Liver (tissue), 8 donors: ENCODE measurements at regions not wholly inside any gene's neighbourhood (a gene's known extent, or its start where the extent isn't known, plus 50 kb on each side); places are given as distances from the start of the nearest gene placed in this dataset.

Source experiments
- DNase-seq: peaks from one replicate; pipeline ENCODE4 v3.0.0-alpha.2; 2017; ENCODE audit warnings: low spot score
- H3K27ac ChIP-seq, 2 donors: one replicate each; pipeline ENCODE4 v1.7.0; 2013; ENCODE audit warnings: inconsistent platforms in 2 of 2, low read length in 2 of 2, control low read depth in 1 of 2, low read depth in 1 of 2, mild to moderate bottlenecking in 1 of 2
- H3K27me3 ChIP-seq, 4 donors: one replicate each; pipeline versions ENCODE4 v1.6.1 to v1.7.0; 2013; ENCODE audit warnings: low read length in 3 of 4, inconsistent platforms in 1 of 4, mild to moderate bottlenecking in 1 of 4, moderate library complexity in 1 of 4; ENCODE audit not compliant: control insufficient read depth in 4 of 4, insufficient read depth in 4 of 4
- H3K36me3 ChIP-seq, 4 donors: one replicate each; pipeline versions ENCODE4 v1.6.1 to v1.7.0; 2013; ENCODE audit warnings: low read length in 3 of 4, mild to moderate bottlenecking in 3 of 4, low read depth in 1 of 4, moderate library complexity in 1 of 4; ENCODE audit not compliant: control insufficient read depth in 4 of 4, insufficient read depth in 3 of 4
- H3K4me1 ChIP-seq, 4 donors: one replicate each; pipeline versions ENCODE4 v1.6.1 to v1.7.0; 2013; ENCODE audit warnings: low read length in 3 of 4, mild to moderate bottlenecking in 3 of 4, moderate library complexity in 1 of 4; ENCODE audit not compliant: control insufficient read depth in 4 of 4, insufficient read depth in 4 of 4
- H3K4me3 ChIP-seq, 3 donors: one replicate each; pipeline versions ENCODE4 v1.6.1 to v1.7.0; 2013; ENCODE audit warnings: low read length in 3 of 3, control low read depth in 1 of 3, low read depth in 1 of 3, mild to moderate bottlenecking in 1 of 3
- H3K9ac ChIP-seq, 2 donors: one replicate each; pipeline ENCODE4 v1.7.0; 2013; ENCODE audit warnings: low read length in 2 of 2, mild to moderate bottlenecking in 2 of 2, moderate library complexity in 2 of 2, control low read depth in 1 of 2, low read depth in 1 of 2
- H3K9me3 ChIP-seq, 4 donors: one replicate each; pipeline versions ENCODE4 v1.6.1 to v1.7.0; 2013; ENCODE audit warnings: low read length in 3 of 4; ENCODE audit not compliant: control insufficient read depth in 4 of 4
- ATF3 ChIP-seq: IDR thresholded peaks from 2 replicates; pipeline ENCODE4 v1.6.1; 2016; ENCODE audit warnings: antibody characterized with exemption
- CTCF ChIP-seq: fragments of 150-350 bp; IDR thresholded peaks from 2 replicates; pipeline ENCODE4 v1.5.1; 2017; ENCODE audit warnings: improper control_type of control experiment, low read depth, low read length; ENCODE audit not compliant: missing input control
- FOXA2 ChIP-seq: IDR thresholded peaks from 2 replicates; pipeline ENCODE4 v1.6.1; 2016; ENCODE audit warnings: antibody characterized with exemption
- GABPA ChIP-seq, 2 donors: IDR thresholded peaks in 1 of 2; conservative IDR thresholded peaks in 1 of 2; 2 replicates each; pipeline ENCODE4 v1.6.1; 2016; ENCODE audit warnings: antibody characterized with exemption in 2 of 2, mild to moderate bottlenecking in 1 of 2, moderate library complexity in 1 of 2
- HNF4A ChIP-seq, 2 donors: conservative IDR thresholded peaks; 2 replicates each; pipeline ENCODE4 v1.6.1; 2016; ENCODE audit warnings: antibody characterized with exemption in 2 of 2, mild to moderate bottlenecking in 2 of 2
- HNF4G ChIP-seq: IDR thresholded peaks from 2 replicates; pipeline ENCODE4 v1.6.1; 2016; ENCODE audit warnings: antibody characterized with exemption
- JUND ChIP-seq, 2 donors: IDR thresholded peaks; 2 replicates each; pipeline ENCODE4 v1.6.1; 2016; ENCODE audit warnings: antibody characterized with exemption in 2 of 2
- MAX ChIP-seq: IDR thresholded peaks from 2 replicates; pipeline ENCODE4 v1.6.1; 2016; ENCODE audit warnings: antibody characterized with exemption
- NR2F2 ChIP-seq: IDR thresholded peaks from 2 replicates; pipeline ENCODE4 v1.6.1; 2016; ENCODE audit warnings: antibody characterized with exemption
- RAD21 ChIP-seq, 2 donors: IDR thresholded peaks; 2 replicates each; pipeline ENCODE4 v1.6.1; 2016; ENCODE audit warnings: antibody characterized with exemption in 2 of 2, mild to moderate bottlenecking in 2 of 2
- SP1 ChIP-seq: IDR thresholded peaks from 2 replicates; pipeline ENCODE4 v1.6.1; 2018; ENCODE audit warnings: antibody characterized with exemption, mild to moderate bottlenecking
- TAF1 ChIP-seq: conservative IDR thresholded peaks from 2 replicates; pipeline ENCODE4 v1.6.1; 2016; ENCODE audit warnings: antibody characterized with exemption, mild to moderate bottlenecking
- ZBTB33 ChIP-seq: IDR thresholded peaks from 2 replicates; pipeline ENCODE4 v1.6.1; 2016; ENCODE audit warnings: antibody characterized with exemption
- WGBS: extraction: QIAGEN DNeasy Blood & Tissue Kit; methylation state at CpG from one replicate; pipeline ENCODE4 v1.1.7; 2013; 5-methylcytosine and 5-hydroxymethylcytosine counted together
- TF ChIP-seq, protein P1 (sequence below): IDR thresholded peaks from 2 replicates; pipeline ENCODE4 v1.6.1; 2016; ENCODE audit warnings: antibody characterized with exemption, mild to moderate bottlenecking
- donor health status: healthy.
- donor health status: healthy.
- donor health status: healthy.
- donor health status: healthy.
- donor health status: healthy.

- no peaks in the 10 kb centered on the region for H3K36me3 ChIP-seq
- H3K4me1 ChIP-seq = peaks cover 0 to 7% (median 0%) of the 10 kb centered on the region in 4 donors
- no peak overlapping the region for H3K27ac ChIP-seq
- H3K9me3 ChIP-seq = no peaks in the 10 kb centered on the region
- 94% methylated on average over 8 of the region's 8 CpGs for WGBS
- TF ChIP-seq HNF4A (conservative IDR thresholded peaks at IDR 0.05) (no peak), RAD21 (IDR thresholded peaks at IDR 0.05) (no peak), ATF3 (no peak), ZBTB33 (no peak)
- no peak for DNase-seq
- H3K27me3 ChIP-seq = no peaks in the 10 kb centered on the region
- no peak overlapping the region for H3K9ac ChIP-seq
- no peak overlapping the region for H3K4me3 ChIP-seq
Measured at GRCh38 chr4:184315675-184316359, 98.1 kb upstream of the ENPP6 start.

DNA sequence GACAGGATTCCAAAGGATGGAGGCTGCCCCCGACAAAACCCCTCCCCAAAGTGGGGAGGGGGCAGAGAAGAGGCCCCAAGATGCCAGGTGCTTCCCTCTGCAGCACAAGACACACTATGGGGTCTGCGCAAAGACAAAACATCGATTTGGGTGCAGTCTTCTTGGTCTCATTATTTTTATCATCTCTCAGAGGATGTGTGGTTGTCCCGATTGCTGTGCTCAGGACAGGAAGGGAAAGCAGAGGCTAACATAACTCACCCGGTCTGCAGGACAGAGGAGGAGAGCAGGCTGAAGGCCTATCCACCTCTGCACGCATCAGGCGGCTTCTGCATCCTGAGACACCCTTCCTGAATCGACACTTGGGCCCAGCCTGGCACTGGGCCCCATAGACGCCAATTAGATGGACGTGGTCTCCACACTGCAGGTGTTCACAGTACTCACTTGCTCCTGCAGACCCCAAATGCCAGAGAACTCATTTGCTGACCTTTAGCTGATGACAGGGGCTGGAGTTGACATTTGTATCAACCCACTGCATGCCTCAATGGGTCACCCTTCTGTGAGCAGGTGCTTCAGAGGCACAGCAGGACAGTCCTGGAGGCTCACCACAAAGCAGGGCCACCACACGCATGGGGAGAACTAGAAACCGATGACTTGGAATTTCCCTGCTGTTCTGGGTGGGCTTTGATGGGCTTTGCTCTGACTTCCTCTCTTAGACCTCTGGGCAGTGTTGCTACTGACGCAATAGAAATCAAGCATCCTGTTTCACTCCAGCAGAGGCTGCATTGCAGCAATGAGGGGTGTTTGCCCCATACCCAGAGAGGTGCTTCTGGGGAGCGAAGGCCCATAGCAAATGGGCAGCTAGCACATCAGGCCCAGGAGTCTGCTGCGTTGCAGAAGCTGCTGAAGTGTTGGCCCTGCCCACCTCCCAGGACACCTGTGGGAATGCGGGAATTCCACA is 96.3 kb upstream of the ENPP6 start:
- Histone ChIP-seq H3K36me3 (no peaks in the 10 kb centered on the region), H3K4me3 (no peak overlapping the region), H3K4me1 (peaks cover 0 to 9% (median 1%) of the 10 kb centered on the region in 4 donors), H3K27me3 (no peaks in the 10 kb centered on the region), H3K27ac (no peak overlapping the region), H3K9me3 (no peaks in the 10 kb centered on the region), H3K9ac (no peak overlapping the region)
- 82% methylated on average over 16 of the region's 16 CpGs for WGBS
- no peak for DNase-seq
- TF ChIP-seq HNF4A (conservative IDR thresholded peaks at IDR 0.05) (no peak), ZBTB33 (no peak), ATF3 (no peak), MAX (no peak), CTCF (no peak), NR2F2 (no peak), FOXA2 (no peak), TAF1 (no peak), GABPA (IDR thresholded peaks at IDR 0.05 in 1 of 2, conservative IDR thresholded peaks at IDR 0.05 in 1 of 2) (no peak), RAD21 (IDR thresholded peaks at IDR 0.05) (no peak), HNF4G (no peak), SP1 (no peak), JUND (IDR thresholded peaks at IDR 0.05) (no peak)
- TF ChIP-seq, protein P1, sequence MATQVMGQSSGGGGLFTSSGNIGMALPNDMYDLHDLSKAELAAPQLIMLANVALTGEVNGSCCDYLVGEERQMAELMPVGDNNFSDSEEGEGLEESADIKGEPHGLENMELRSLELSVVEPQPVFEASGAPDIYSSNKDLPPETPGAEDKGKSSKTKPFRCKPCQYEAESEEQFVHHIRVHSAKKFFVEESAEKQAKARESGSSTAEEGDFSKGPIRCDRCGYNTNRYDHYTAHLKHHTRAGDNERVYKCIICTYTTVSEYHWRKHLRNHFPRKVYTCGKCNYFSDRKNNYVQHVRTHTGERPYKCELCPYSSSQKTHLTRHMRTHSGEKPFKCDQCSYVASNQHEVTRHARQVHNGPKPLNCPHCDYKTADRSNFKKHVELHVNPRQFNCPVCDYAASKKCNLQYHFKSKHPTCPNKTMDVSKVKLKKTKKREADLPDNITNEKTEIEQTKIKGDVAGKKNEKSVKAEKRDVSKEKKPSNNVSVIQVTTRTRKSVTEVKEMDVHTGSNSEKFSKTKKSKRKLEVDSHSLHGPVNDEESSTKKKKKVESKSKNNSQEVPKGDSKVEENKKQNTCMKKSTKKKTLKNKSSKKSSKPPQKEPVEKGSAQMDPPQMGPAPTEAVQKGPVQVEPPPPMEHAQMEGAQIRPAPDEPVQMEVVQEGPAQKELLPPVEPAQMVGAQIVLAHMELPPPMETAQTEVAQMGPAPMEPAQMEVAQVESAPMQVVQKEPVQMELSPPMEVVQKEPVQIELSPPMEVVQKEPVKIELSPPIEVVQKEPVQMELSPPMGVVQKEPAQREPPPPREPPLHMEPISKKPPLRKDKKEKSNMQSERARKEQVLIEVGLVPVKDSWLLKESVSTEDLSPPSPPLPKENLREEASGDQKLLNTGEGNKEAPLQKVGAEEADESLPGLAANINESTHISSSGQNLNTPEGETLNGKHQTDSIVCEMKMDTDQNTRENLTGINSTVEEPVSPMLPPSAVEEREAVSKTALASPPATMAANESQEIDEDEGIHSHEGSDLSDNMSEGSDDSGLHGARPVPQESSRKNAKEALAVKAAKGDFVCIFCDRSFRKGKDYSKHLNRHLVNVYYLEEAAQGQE = no peak
